Esophagus muscularis mucosa (tissue), 4 donors: ENCODE measurements at regions not wholly inside any gene's neighbourhood (a gene's known extent, or its start where the extent isn't known, plus 50 kb on each side); places are given as distances from the start of the nearest gene placed in this dataset.

Experiments used
- DNase-seq: peaks from one replicate; pipeline ENCODE4 v3.0.0-alpha.2; 2017; ENCODE audit errors: extremely low spot score
- H3K27ac ChIP-seq, 4 donors: fragments of 200-600 bp; sonication (generic); replicated peaks in 1 of 4; 1 replicate in 3 of 4; 2 replicates in 1 of 4; pipeline ENCODE4 v1.5.1; 2016 to 2019; ENCODE audit warnings: mild to moderate bottlenecking in 1 of 4
- H3K27me3 ChIP-seq, 4 donors: fragments of 200-600 bp; sonication (generic); one replicate each; pipeline versions ENCODE4 v1.5.1 to v1.6.0; 2016 to 2019
- H3K36me3 ChIP-seq, 4 donors: fragments of 200-600 bp; sonication (generic); one replicate each; pipeline ENCODE4 v1.5.1; 2016 to 2019
- H3K4me1 ChIP-seq, 4 donors: fragments of 200-600 bp; sonication (generic); one replicate each; pipeline ENCODE4 v1.5.1; 2016 to 2019
- H3K4me3 ChIP-seq, 4 donors: fragments of 200-600 bp; sonication (generic); 1 replicate in 2 of 4; 2 replicates in 2 of 4; pipeline ENCODE4 v1.5.1; 2016 to 2019; ENCODE audit warnings: mild to moderate bottlenecking in 4 of 4, moderate library complexity in 1 of 4
- H3K9me3 ChIP-seq, 4 donors: fragments of 200-600 bp; sonication (generic); 1 replicate in 3 of 4; 2 replicates in 1 of 4; pipeline ENCODE4 v1.5.1; 2016 to 2019
- EP300 ChIP-seq: sonication (generic); formaldehyde crosslinking; IDR thresholded peaks from one replicate; pipeline ENCODE4 v1.6.1; 2017; ENCODE audit warnings: antibody characterized with exemption
- POLR2A ChIP-seq: fragments of 450-650 bp; IDR thresholded peaks from one replicate; pipeline ENCODE4 v1.6.1; 2017; ENCODE audit warnings: antibody characterized with exemption, moderate library complexity, mild to moderate bottlenecking, low read depth
- POLR2AphosphoS5 ChIP-seq, 2 donors: sonication (generic); formaldehyde crosslinking; IDR thresholded peaks; one replicate each; pipeline ENCODE4 v1.6.1; 2017; ENCODE audit warnings: antibody characterized with exemption in 2 of 2
- WGBS: methylation state at CpG from one replicate; pipeline ENCODE4 v1.1.5; 2018; 5-methylcytosine and 5-hydroxymethylcytosine counted together
- intact Hi-C: fragments of 100-400 bp; cut with DNase I; formaldehyde crosslinking; loops from one replicate; pipeline ENCODE4 v1.15.1; 2023
- TF ChIP-seq, protein P1 (sequence below), 3 experiments: fragments of 200-600 bp in 2 of 3; fragments of 450-650 bp in 1 of 3; sonication (generic) in 2 of 3; IDR thresholded peaks; one replicate each; pipeline ENCODE4 v1.5.1; 2017 to 2019; ENCODE audit warnings: antibody characterized with exemption in 3 of 3, mild to moderate bottlenecking in 2 of 3, moderate library complexity in 1 of 3

DNA sequence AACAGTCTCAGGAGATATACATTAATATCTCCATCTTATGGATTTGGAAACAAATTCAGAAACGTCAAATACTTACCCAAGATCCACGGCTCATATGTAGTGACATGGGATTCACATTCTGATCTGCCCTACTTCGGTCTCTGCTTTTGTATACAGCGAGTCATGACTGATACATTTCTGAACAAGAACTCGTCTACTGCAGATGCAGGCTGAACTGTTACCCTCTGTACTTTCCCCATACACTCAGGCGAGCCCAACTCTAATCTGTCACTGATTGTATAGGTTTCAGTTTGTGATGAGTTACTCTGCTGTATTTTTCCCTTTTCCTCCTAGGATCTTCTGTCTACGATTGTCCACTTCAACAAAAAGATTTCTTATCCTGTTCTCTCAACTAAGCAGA is 441.6 kb downstream of the CCDC91 start:
- H3K4me3 ChIP-seq: no peak overlapping the region
- TF ChIP-seq POLR2AphosphoS5 (IDR thresholded peaks at IDR 0.05) (no peak), EP300 (no peak), POLR2A (no peak)
- TF ChIP-seq, protein P1, sequence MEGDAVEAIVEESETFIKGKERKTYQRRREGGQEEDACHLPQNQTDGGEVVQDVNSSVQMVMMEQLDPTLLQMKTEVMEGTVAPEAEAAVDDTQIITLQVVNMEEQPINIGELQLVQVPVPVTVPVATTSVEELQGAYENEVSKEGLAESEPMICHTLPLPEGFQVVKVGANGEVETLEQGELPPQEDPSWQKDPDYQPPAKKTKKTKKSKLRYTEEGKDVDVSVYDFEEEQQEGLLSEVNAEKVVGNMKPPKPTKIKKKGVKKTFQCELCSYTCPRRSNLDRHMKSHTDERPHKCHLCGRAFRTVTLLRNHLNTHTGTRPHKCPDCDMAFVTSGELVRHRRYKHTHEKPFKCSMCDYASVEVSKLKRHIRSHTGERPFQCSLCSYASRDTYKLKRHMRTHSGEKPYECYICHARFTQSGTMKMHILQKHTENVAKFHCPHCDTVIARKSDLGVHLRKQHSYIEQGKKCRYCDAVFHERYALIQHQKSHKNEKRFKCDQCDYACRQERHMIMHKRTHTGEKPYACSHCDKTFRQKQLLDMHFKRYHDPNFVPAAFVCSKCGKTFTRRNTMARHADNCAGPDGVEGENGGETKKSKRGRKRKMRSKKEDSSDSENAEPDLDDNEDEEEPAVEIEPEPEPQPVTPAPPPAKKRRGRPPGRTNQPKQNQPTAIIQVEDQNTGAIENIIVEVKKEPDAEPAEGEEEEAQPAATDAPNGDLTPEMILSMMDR (IDR thresholded peaks at IDR 0.05): no peak
- intact Hi-C loops: no loop called here
- no peaks in the 10 kb centered on the region for H3K36me3 ChIP-seq
- no peak for DNase-seq
- no peak overlapping the region for H3K27ac ChIP-seq
- H3K4me1 ChIP-seq: no peaks in the 10 kb centered on the region
- no peaks in the 10 kb centered on the region for H3K27me3 ChIP-seq
- WGBS: 80% methylated on average over 7 of the region's 7 CpGs
- no peaks in the 10 kb centered on the region for H3K9me3 ChIP-seq

DNA sequence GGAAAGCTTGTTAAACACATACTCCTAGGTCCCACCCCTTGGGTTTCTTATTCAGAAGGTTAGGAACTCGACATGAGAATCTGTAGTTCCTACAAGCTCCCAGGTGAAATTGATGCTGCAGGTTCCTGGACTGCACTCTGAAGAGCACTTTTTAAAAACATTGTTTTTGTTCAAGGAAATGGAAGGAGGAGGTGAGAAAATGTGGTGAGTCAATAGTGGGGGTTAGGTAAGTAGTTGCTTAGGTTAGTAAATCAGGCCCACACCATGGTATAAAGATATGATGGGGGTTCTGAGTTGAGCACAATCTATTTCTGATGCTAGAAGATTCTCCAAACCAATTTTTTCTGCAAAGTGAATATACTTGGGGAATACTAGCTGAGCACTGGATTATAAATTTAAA is 450.3 kb downstream of the CCDC91 start:
- TF ChIP-seq POLR2AphosphoS5 (IDR thresholded peaks at IDR 0.05) (no peak), POLR2A (no peak), EP300 (no peak)
- TF ChIP-seq, protein P1 (IDR thresholded peaks at IDR 0.05): no peak
- 80% methylated on average over 1 of the region's 1 CpG for WGBS
- no peaks in the 10 kb centered on the region for H3K9me3 ChIP-seq
- no peaks in the 10 kb centered on the region for H3K27me3 ChIP-seq
- no peaks in the 10 kb centered on the region for H3K36me3 ChIP-seq
- H3K4me3 ChIP-seq: no peak overlapping the region
- intact Hi-C loops: no loop called here
- no peak for DNase-seq
- H3K27ac ChIP-seq: no peak overlapping the region
- no peaks in the 10 kb centered on the region for H3K4me1 ChIP-seq

DNA sequence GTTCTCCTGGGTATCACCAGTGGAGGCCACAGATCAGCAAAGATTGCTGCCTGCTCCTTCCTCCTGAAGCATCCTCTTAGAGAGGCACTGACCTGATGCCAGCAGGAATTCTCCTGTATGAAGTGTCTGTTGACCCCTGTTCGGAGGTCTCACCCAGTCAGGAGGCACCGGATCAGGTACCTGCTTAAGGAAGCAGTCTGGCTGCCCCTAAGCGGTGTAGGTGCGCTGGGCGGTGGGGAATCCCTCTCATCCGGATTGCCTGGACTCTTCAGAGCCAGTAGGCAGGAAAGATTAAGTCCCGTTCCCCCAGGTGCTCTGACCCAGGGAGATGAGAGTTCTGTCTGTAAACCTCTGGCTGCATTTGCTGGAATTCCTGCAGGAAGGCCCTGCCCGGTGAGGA is 455.2 kb downstream of the CCDC91 start:
- 99% methylated on average over 7 of the region's 8 CpGs for WGBS
- intact Hi-C loops: no loop called here
- Histone ChIP-seq H3K27me3 (no peaks in the 10 kb centered on the region), H3K27ac (no peak overlapping the region), H3K4me3 (no peak overlapping the region), H3K9me3 (no peaks in the 10 kb centered on the region), H3K36me3 (no peaks in the 10 kb centered on the region), H3K4me1 (no peaks in the 10 kb centered on the region)
- TF ChIP-seq, protein P1 (IDR thresholded peaks at IDR 0.05): no peak
- no peak for TF ChIP-seq POLR2AphosphoS5 (IDR thresholded peaks at IDR 0.05)
- no peak for DNase-seq

DNA sequence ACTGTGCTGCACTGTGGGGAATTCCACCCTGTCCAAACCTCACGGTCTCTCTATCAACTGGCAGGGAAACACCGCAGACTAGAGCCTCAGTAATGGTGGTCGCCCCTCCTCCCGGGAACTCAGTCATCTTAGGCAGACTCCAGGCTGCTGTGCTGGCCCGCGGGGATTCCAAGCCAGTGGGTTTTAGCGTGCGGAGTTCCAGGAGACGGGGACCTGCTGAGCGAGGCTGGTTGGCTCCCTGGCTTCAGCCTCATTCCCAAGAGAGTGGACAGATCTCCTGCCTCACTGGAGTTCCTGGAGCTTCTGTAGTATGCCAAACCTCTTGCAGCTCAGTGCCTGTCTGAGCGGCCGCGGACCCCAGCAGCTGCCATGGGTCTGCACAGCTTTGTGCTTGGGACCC is 455.6 kb downstream of the CCDC91 start:
- intact Hi-C loops: no loop called here
- TF ChIP-seq POLR2A (no peak), POLR2AphosphoS5 (IDR thresholded peaks at IDR 0.05) (no peak), EP300 (no peak)
- TF ChIP-seq, protein P1 (IDR thresholded peaks at IDR 0.05): no peak
- Histone ChIP-seq H3K9me3 (no peaks in the 10 kb centered on the region), H3K27ac (no peak overlapping the region), H3K36me3 (no peaks in the 10 kb centered on the region), H3K4me3 (no peak overlapping the region), H3K4me1 (no peaks in the 10 kb centered on the region), H3K27me3 (no peaks in the 10 kb centered on the region)
- WGBS: 100% methylated on average over 3 of the region's 13 CpGs
- no peak for DNase-seq

DNA sequence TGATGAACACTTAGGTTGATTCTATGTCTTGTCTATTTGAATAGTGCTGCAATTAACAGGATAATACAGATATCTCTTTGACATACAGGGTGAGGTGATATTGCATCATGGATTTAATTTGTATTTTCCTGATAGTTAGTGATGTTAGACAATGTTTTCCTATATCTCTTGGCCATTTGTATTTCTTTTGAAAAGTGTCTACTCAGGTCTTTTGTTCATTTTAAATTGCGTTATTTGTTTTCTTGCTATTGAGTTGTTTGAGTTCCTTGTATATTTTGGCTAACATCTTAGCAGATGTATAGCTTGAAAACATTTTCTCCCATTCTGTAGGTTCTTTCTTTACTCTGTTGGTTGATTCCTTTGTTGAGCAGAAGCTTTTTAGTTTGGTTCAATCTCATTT is 460.6 kb downstream of the CCDC91 start:
- WGBS: 100% methylated on average over 1 of the region's 1 CpG
- Histone ChIP-seq H3K4me3 (no peak overlapping the region), H3K36me3 (no peaks in the 10 kb centered on the region)

More for the DNA sequence above, 460.6 kb downstream of the CCDC91 start:
- DNase-seq: no peak
- H3K27ac ChIP-seq: no peak overlapping the region
- H3K4me1 ChIP-seq: no peaks in the 10 kb centered on the region
- no peaks in the 10 kb centered on the region for H3K27me3 ChIP-seq
- intact Hi-C loops: no loop called here
- TF ChIP-seq, protein P1 (IDR thresholded peaks at IDR 0.05): no peak
- no peak for TF ChIP-seq POLR2A
- TF ChIP-seq EP300: no peak
- no peaks in the 10 kb centered on the region for H3K9me3 ChIP-seq
